ENCODE measurements at regions not wholly inside any gene's neighbourhood (a gene's known extent, or its start where the extent isn't known, plus 50 kb on each side); places are given as distances from the start of the nearest gene placed in this dataset.

GRCh38 chr12:40431169-40431568, 206.4 kb downstream of the LRRK2 start:
- ChIA-PET POLR2A (no interaction called here), CTCF (no interaction called here)
- no peak for TF ChIP-seq CTCF (IDR thresholded peaks at IDR 0.05; ENCODE audit: insufficient read depth, low read length, missing control alignments)
- H3K4me3 ChIP-seq (ENCODE audit: low read depth, low read length), result no peak overlapping the region
- no peak for DNase-seq (ENCODE audit: low read depth, low spot score)

GRCh38 chr12:40435251-40435650, 210.5 kb downstream of the LRRK2 start:
- DNase-seq (ENCODE audit: low read depth, low spot score), result no peak
- ChIA-PET CTCF (no interaction called here), POLR2A (no interaction called here)

GRCh38 chr12:40435951-40436350, 211.2 kb downstream of the LRRK2 start:
- CTCF ChIA-PET, result no interaction called here
- H3K4me3 ChIP-seq (ENCODE audit: low read depth, low read length), result no peak overlapping the region
- POLR2A ChIA-PET, result no interaction called here
- no peak for TF ChIP-seq CTCF (IDR thresholded peaks at IDR 0.05; ENCODE audit: insufficient read depth, low read length, missing control alignments)
- no peak for DNase-seq (ENCODE audit: low read depth, low spot score)

More at GRCh38 chr12:40435251-40435650, 210.5 kb downstream of the LRRK2 start:
- no peak for TF ChIP-seq CTCF (IDR thresholded peaks at IDR 0.05; ENCODE audit: insufficient read depth, low read length, missing control alignments)
- no peak overlapping the region for H3K4me3 ChIP-seq (ENCODE audit: low read depth, low read length)

- no peak for DNase-seq (ENCODE audit: low read depth, low spot score)
- ChIA-PET POLR2A (no interaction called here), CTCF (no interaction called here)
- TF ChIP-seq CTCF (IDR thresholded peaks at IDR 0.05; ENCODE audit: insufficient read depth, low read length, missing control alignments), result no peak
- H3K4me3 ChIP-seq (ENCODE audit: low read depth, low read length), result no peak overlapping the region
These were observed 211.8 kb downstream of the LRRK2 start for GRCh38 chr12:40436564-40436963.

GRCh38 chr12:40439771-40440492, 215.1 kb downstream of the LRRK2 start:
- ChIA-PET POLR2A (no interaction called here), CTCF (no interaction called here)
- TF ChIP-seq CTCF (IDR thresholded peaks at IDR 0.05; ENCODE audit: insufficient read depth, low read length, missing control alignments), result no peak
- H3K4me3 ChIP-seq (ENCODE audit: low read depth, low read length), result no peak overlapping the region
- no peak for DNase-seq (ENCODE audit: low read depth, low spot score)

GRCh38 chr12:40444174-40444573, 219.4 kb downstream of the LRRK2 start:
- POLR2A ChIA-PET, result no interaction called here
- no peak overlapping the region for H3K4me3 ChIP-seq (ENCODE audit: low read depth, low read length)
- no peak for DNase-seq (ENCODE audit: low read depth, low spot score)
- no peak for TF ChIP-seq CTCF (IDR thresholded peaks at IDR 0.05; ENCODE audit: insufficient read depth, low read length, missing control alignments)
- CTCF ChIA-PET, result no interaction called here

Data from AG04449 (cell line).